Smooth muscle cell (in vitro differentiated cells): ENCODE measurements at regions not wholly inside any gene's neighbourhood (a gene's known extent, or its start where the extent isn't known, plus 50 kb on each side); places are given as distances from the start of the nearest gene placed in this dataset. TPM values are rescaled to one million over a fixed set of nuclear protein-coding genes. Genes with fewer than 3 reads are reported as not detected.

Experiments
- DNase-seq: peaks from one replicate; lab custom pipeline; 2025; ENCODE audit not compliant: unreplicated experiment; lab: John Stamatoyannopoulos, UW
- H2AFZ ChIP-seq: fragments of 200-600 bp; sonication (generic); 2 replicates; pipeline ENCODE4 v1.6.0; 2016; ENCODE audit warnings: antibody characterized with exemption, low read depth, mild to moderate bottlenecking
- H3F3A ChIP-seq: fragments of 200-600 bp; sonication (generic); 2 replicates; pipeline ENCODE4 v1.6.0; 2017; ENCODE audit warnings: antibody characterized with exemption, low read depth
- H3K27ac ChIP-seq: fragments of 200-600 bp; sonication (generic); 2 replicates; pipeline ENCODE4 v1.5.1; 2016; ENCODE audit warnings: low read depth, mild to moderate bottlenecking
- H3K27me3 ChIP-seq: fragments of 200-600 bp; sonication (generic); 2 replicates; pipeline ENCODE4 v1.6.1; 2016; ENCODE audit warnings: low read depth, mild to moderate bottlenecking
- H3K36me3 ChIP-seq: fragments of 200-600 bp; sonication (generic); 2 replicates; pipeline ENCODE4 v1.5.1; 2016; ENCODE audit warnings: low read depth
- H3K4me1 ChIP-seq: fragments of 200-600 bp; sonication (generic); 2 replicates; pipeline ENCODE4 v1.5.1; 2016; ENCODE audit warnings: low read depth
- H3K4me2 ChIP-seq: fragments of 200-600 bp; sonication (generic); 2 replicates; pipeline ENCODE4 v1.6.0; 2016; ENCODE audit warnings: mild to moderate bottlenecking
- H3K4me3 ChIP-seq: fragments of 200-600 bp; sonication (generic); 2 replicates; pipeline ENCODE4 v1.5.1; 2016; ENCODE audit warnings: mild to moderate bottlenecking
- H3K79me2 ChIP-seq: fragments of 200-600 bp; sonication (generic); 2 replicates; pipeline ENCODE4 v1.6.0; 2016; ENCODE audit warnings: low read depth, mild to moderate bottlenecking
- H3K9ac ChIP-seq: fragments of 200-600 bp; sonication (generic); 2 replicates; pipeline ENCODE4 v1.6.0; 2016; ENCODE audit warnings: low read depth
- H3K9me3 ChIP-seq: fragments of 200-600 bp; sonication (generic); replicated peaks from 2 replicates; pipeline ENCODE4 v1.5.1; 2016; ENCODE audit warnings: low read depth
- H4K20me1 ChIP-seq: fragments of 200-600 bp; sonication (generic); 2 replicates; pipeline ENCODE4 v1.6.0; 2016; ENCODE audit warnings: low read depth
- CTCF ChIP-seq: fragments of 200-600 bp; sonication (generic); IDR thresholded peaks from 2 replicates; pipeline ENCODE4 v1.5.1; 2017; ENCODE audit warnings: borderline replicate concordance, mild to moderate bottlenecking, antibody characterized with exemption; ENCODE audit not compliant: insufficient read depth, poor library complexity, severe bottlenecking
- WGBS: methylation state at CpG from one replicate; pipeline ENCODE4 v1.1.7; 2016; ENCODE audit warnings: low lambda C conversion rate; 5-methylcytosine and 5-hydroxymethylcytosine counted together
- small RNA-seq: library from RNA; depleted of rRNA; stranded (forward); fragments of <200 nt; gene quantifications from one replicate; pipeline ENCODE3, GENCODE V24; 2014

- TF ChIP-seq CTCF, result no peak
- Histone ChIP-seq H3K4me3 (no peak overlapping the region), H3K36me3 (no peaks in the 10 kb centered on the region), H3K9me3 (no peaks in the 10 kb centered on the region), H3K79me2 (no peaks in the 10 kb centered on the region), H3F3A (no peaks in the 10 kb centered on the region), H3K9ac (no peak overlapping the region), H3K27ac (no peak overlapping the region), H2AFZ (no peak overlapping the region), H4K20me1 (no peaks in the 10 kb centered on the region), H3K4me1 (peaks cover 4% of the 10 kb centered on the region), H3K4me2 (no peak overlapping the region), H3K27me3 (no peaks in the 10 kb centered on the region)
- DNase-seq, result no peak
These were observed 55.4 kb upstream of the SGCD start for GRCh38 chr5:156271569-156271968.

- Histone ChIP-seq H3K79me2 (no peaks in the 10 kb centered on the region), H3K4me2 (no peak overlapping the region), H3K27me3 (no peaks in the 10 kb centered on the region), H2AFZ (no peak overlapping the region), H4K20me1 (no peaks in the 10 kb centered on the region), H3F3A (no peaks in the 10 kb centered on the region), H3K4me1 (peaks cover 4% of the 10 kb centered on the region), H3K36me3 (no peaks in the 10 kb centered on the region), H3K27ac (no peak overlapping the region), H3K9ac (no peak overlapping the region), H3K4me3 (no peak overlapping the region), H3K9me3 (no peaks in the 10 kb centered on the region)
- no peak for TF ChIP-seq CTCF
- 91% methylated on average over 3 of the region's 3 CpGs for WGBS
- DNase-seq, result no peak
These were observed 54.8 kb upstream of the SGCD start for GRCh38 chr5:156272139-156272538.

- Histone ChIP-seq H3K9me3 (no peaks in the 10 kb centered on the region), H3K36me3 (no peaks in the 10 kb centered on the region), H3K4me2 (no peak overlapping the region), H2AFZ (no peak overlapping the region), H3K79me2 (no peaks in the 10 kb centered on the region), H3K27me3 (no peaks in the 10 kb centered on the region), H3F3A (no peaks in the 10 kb centered on the region), H4K20me1 (no peaks in the 10 kb centered on the region), H3K27ac (no peak overlapping the region), H3K4me1 (peaks cover 4% of the 10 kb centered on the region), H3K9ac (no peak overlapping the region), H3K4me3 (no peak overlapping the region)
- 88% methylated on average over 3 of the region's 3 CpGs for WGBS
- TF ChIP-seq CTCF, result no peak
- no peak for DNase-seq
These were observed 53.6 kb upstream of the SGCD start for GRCh38 chr5:156273325-156273724.

- no peak for DNase-seq
- no peak for TF ChIP-seq CTCF
- 96% methylated on average over 1 of the region's 1 CpG for WGBS
- Histone ChIP-seq H3K36me3 (no peaks in the 10 kb centered on the region), H3K4me1 (peaks cover 4% of the 10 kb centered on the region), H3K9ac (no peak overlapping the region), H3K9me3 (no peaks in the 10 kb centered on the region), H3F3A (no peaks in the 10 kb centered on the region), H3K79me2 (no peaks in the 10 kb centered on the region), H3K4me3 (no peak overlapping the region), H3K27ac (no peak overlapping the region), H2AFZ (no peak overlapping the region), H4K20me1 (no peaks in the 10 kb centered on the region), H3K4me2 (no peak overlapping the region), H3K27me3 (no peaks in the 10 kb centered on the region)
These were observed 52.5 kb upstream of the SGCD start for GRCh38 chr5:156274453-156274852.

Small RNA genes lying in the stretch of these regions (small RNA-seq; reads per million reads assigned to genes)
- gene RNA5SP199, result not detected
